Stimulated activated effector memory CD8-positive, alpha-beta T cell treated with anti-CD3 and anti-CD28 coated beads, Interleukin-12 subunit alpha, Interleukin-12 subunit beta, amount 100 ng/mL, for 72 hours (primary cell): ENCODE measurements at regions not wholly inside any gene's neighbourhood (a gene's known extent, or its start where the extent isn't known, plus 50 kb on each side); places are given as distances from the start of the nearest gene placed in this dataset.
"Not testable (repeated sequence)": the region's sequence is repeated elsewhere in the genome, so short reads cannot be mapped to it uniquely, and the experiment has no call there.

ENCODE experiments used
- ATAC-seq: fragments of 150-1000 bp; cut with Tn5 transposase; 2 replicates; pipeline ENCODE4 v1.10.0; 2021
- DNase-seq, 2 donors: peaks; one replicate each; pipeline ENCODE4 v3.0.0; 2021 to 2022; ENCODE audit warnings: low spot score in 2 of 2
- H3K27ac Mint-ChIP-seq: one replicate; pipeline ENCODE4 v1.8.0; 2022; ENCODE audit warnings: mild to moderate bottlenecking, mixed read lengths
- H3K36me3 Mint-ChIP-seq: one replicate; pipeline ENCODE4 v1.8.0; 2022; ENCODE audit warnings: mild to moderate bottlenecking, mixed read lengths
- H3K4me1 Mint-ChIP-seq: one replicate; pipeline ENCODE4 v1.8.0; 2022; ENCODE audit warnings: mixed read lengths
- H3K4me3 Mint-ChIP-seq: one replicate; pipeline ENCODE4 v1.8.0; 2022; ENCODE audit warnings: mild to moderate bottlenecking, mixed read lengths
- H3K9me3 Mint-ChIP-seq: one replicate; pipeline ENCODE4 v1.8.0; 2022; ENCODE audit warnings: mixed read lengths

GRCh38 chr1:193926956-193927355 lies 740.5 kb upstream of the B3GALT2 start:
- Mint-ChIP-seq H3K27ac (no peak overlapping the region), H3K9me3 (peaks cover 3% of the 10 kb centered on the region), H3K36me3 (no peaks in the 10 kb centered on the region), H3K4me1 (no peaks in the 10 kb centered on the region), H3K4me3 (no peak overlapping the region)
- DNase-seq (no peak), ATAC-seq (no peak)

- ATAC-seq = no peak
Observed at GRCh38 chr1:193919827-193920226, 733.4 kb upstream of the B3GALT2 start.

GRCh38 chr1:193916452-193916851 lies 730.0 kb upstream of the B3GALT2 start:
- DNase-seq (no peak), ATAC-seq (no peak)
- Mint-ChIP-seq H3K9me3 (peaks cover 3% of the 10 kb centered on the region), H3K4me3 (no peak overlapping the region), H3K4me1 (no peaks in the 10 kb centered on the region), H3K36me3 (no peaks in the 10 kb centered on the region), H3K27ac (no peak overlapping the region)

More at GRCh38 chr1:193919827-193920226, 733.4 kb upstream of the B3GALT2 start:
- no peak overlapping the region for H3K4me3 Mint-ChIP-seq
- peaks cover 3% of the 10 kb centered on the region for H3K9me3 Mint-ChIP-seq
- H3K4me1 Mint-ChIP-seq = no peaks in the 10 kb centered on the region
- H3K36me3 Mint-ChIP-seq = no peaks in the 10 kb centered on the region
- no peak for DNase-seq
- no peak overlapping the region for H3K27ac Mint-ChIP-seq

GRCh38 chr1:193914871-193915270 lies 728.5 kb upstream of the B3GALT2 start:
- ATAC-seq (no peak), DNase-seq (no peak)
- Mint-ChIP-seq H3K4me3 (no peak overlapping the region), H3K9me3 (no peaks in the 10 kb centered on the region), H3K4me1 (no peaks in the 10 kb centered on the region), H3K27ac (no peak overlapping the region), H3K36me3 (no peaks in the 10 kb centered on the region)

DNA sequence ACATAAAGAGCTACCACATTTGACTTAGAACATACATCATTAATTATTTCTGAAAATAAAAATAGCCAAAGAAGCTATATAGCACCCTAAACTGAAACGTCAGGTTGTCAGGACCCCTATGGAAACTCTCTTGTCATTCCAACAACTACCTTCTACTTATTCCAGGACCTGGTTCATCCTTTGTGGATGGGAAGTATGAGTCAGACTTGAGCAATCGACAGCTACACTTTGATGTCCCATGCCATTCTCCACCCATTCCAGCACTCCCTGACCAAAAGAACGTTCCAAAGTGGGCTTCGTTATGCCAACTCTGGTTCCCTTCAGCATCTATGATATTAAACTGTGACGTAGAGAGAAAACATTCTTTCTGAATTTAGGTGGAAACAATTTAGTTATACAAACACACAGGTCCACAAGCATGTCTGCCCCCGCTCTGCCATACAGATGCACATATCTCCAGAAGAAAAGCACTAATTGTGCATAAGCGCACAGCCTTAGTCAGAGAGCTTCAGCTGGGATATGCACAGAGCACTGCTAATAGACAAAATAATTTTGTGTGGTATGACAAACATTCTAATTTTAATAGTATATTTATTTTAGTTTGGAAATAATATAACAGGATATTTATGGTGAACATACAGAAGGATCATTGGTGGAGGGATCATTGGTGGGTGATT lies 723.1 kb upstream of the B3GALT2 start:
- Mint-ChIP-seq H3K4me1 (no peaks in the 10 kb centered on the region), H3K36me3 (peaks cover 5% of the 10 kb centered on the region), H3K27ac (no peak overlapping the region), H3K4me3 (no peak overlapping the region), H3K9me3 (peaks cover 3% of the 10 kb centered on the region)
- ATAC-seq (no peak), DNase-seq (no peak)

GRCh38 chr1:193905288-193906085 lies 719.1 kb upstream of the B3GALT2 start:
- H3K4me1 Mint-ChIP-seq = no peaks in the 10 kb centered on the region
- peaks cover 3% of the 10 kb centered on the region for H3K9me3 Mint-ChIP-seq
- DNase-seq = no peak
- no peak overlapping the region for H3K27ac Mint-ChIP-seq
- ATAC-seq = no peak
- peaks cover 5% of the 10 kb centered on the region for H3K36me3 Mint-ChIP-seq
- no peak overlapping the region for H3K4me3 Mint-ChIP-seq

DNA sequence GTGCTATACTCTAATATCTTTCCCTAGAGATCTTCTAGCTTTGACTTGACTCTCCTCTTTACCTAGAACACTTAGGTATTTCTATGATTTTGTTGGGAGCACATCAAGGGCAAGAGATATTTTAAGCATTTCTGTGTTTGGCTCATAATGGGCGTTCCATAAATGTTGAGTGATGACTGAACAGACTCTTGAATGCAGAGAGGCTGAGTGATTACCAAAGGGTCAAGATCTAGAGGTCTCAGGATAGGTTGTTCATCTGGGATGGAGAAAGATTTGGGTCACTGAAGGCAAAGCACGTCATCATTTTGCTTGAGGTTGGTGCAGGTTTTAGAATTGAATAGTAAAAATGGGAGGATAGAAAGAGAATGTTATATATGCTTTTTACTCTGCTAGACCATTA lies 705.4 kb upstream of the B3GALT2 start:
- Mint-ChIP-seq H3K4me1 (no peaks in the 10 kb centered on the region), H3K36me3 (no peaks in the 10 kb centered on the region)

DNA sequence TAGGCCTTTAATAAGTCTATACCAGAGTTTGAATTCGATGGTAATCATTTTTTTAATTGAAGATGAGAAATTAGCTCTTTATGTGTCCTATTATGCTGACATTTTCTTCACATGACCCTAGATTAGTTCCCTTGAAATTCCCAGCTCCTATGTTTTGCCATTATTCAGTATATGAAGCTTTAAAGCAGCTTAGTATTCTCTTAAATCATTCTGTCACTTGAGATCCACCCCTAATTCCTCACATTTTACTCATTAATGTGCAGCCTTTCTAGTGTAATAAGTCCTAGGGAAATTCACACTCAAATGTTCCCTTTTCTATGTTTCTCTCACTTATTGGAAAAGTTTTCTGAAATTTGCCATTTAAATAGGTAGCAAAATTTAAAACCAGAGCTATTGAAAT lies 704.5 kb upstream of the B3GALT2 start:
- H3K36me3 Mint-ChIP-seq = no peaks in the 10 kb centered on the region
- no peak overlapping the region for H3K27ac Mint-ChIP-seq
- H3K9me3 Mint-ChIP-seq = peaks cover 4% of the 10 kb centered on the region
- no peak for ATAC-seq
- DNase-seq = no peak
- no peaks in the 10 kb centered on the region for H3K4me1 Mint-ChIP-seq
- no peak overlapping the region for H3K4me3 Mint-ChIP-seq

More for the DNA sequence above, 705.4 kb upstream of the B3GALT2 start:
- ATAC-seq = no peak
- H3K4me3 Mint-ChIP-seq = no peak overlapping the region
- H3K9me3 Mint-ChIP-seq = peaks cover 4% of the 10 kb centered on the region
- no peak overlapping the region for H3K27ac Mint-ChIP-seq
- no peak for DNase-seq

GRCh38 chr1:193884848-193885558 lies 698.6 kb upstream of the B3GALT2 start:
- Mint-ChIP-seq H3K36me3 (no peaks in the 10 kb centered on the region), H3K9me3 (peaks cover 4% of the 10 kb centered on the region), H3K4me1 (no peaks in the 10 kb centered on the region), H3K4me3 (no peak overlapping the region), H3K27ac (no peak overlapping the region)
- no peak for ATAC-seq
- no peak for DNase-seq

DNA sequence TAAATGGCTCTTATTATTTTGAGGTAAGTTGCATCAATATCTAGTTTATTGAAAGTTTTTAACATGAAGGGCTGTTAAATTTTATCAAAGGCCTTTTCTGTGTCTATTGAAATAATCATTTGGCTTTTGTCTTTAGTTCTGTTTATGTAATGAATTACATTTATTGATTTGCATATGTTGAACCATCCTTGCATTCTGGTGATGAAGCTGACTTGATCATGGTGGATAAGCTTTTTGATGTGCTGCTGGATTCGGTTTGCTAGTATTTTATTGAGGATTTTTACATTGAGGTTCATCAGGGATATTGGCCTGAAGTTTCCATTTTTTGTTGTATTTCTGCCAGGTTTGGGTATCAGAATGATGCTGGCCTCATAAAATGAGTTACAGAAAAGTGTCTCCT lies 691.5 kb upstream of the B3GALT2 start:
- not testable (repeated sequence) for ATAC-seq, DNase-seq, H3K9me3 Mint-ChIP-seq, H3K36me3 Mint-ChIP-seq, H3K27ac Mint-ChIP-seq, H3K4me3 Mint-ChIP-seq, H3K4me1 Mint-ChIP-seq

DNA sequence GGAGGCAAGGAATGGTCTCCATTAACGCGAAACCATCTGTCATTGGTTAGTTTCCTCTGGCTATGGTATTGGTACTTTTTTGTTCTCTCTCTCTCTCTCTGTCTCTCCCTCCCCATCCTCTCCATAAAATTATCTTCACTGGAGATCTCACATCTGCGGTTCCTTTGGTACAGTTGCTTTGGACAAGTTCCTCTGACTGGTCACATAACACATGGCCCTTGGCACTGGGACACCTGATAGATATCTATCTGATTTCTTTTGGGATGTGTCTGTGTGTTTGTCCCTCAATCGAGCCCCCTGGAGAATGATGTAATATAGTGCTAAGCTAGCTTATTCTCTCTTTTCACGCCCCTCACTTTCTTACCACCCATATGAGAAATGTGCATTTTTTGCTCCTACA lies 682.0 kb upstream of the B3GALT2 start:
- DNase-seq = no peak
- H3K27ac Mint-ChIP-seq = no peak overlapping the region
- H3K4me1 Mint-ChIP-seq = no peaks in the 10 kb centered on the region
- no peaks in the 10 kb centered on the region for H3K36me3 Mint-ChIP-seq
- peaks cover 5% of the 10 kb centered on the region for H3K9me3 Mint-ChIP-seq
- no peak for ATAC-seq
- no peak overlapping the region for H3K4me3 Mint-ChIP-seq

DNA sequence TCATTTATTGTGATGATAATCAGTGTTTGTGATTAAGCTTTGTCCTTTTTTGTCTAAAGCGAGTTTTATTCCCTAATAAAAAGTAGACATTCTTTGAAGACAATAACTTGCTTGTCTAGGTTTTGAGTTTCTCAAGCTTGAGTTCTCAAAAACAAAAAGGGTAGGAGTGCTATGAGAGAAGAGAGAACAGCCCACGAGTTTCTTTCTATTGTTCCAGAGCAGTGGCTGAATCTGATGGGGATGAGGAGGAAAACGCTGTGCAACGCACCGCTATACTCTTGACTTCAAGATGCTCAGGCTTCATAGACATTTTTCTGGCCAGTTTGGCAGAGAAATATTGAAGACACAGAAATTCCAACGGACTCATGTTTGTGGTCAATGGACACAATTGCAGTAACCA lies 669.8 kb upstream of the B3GALT2 start:
- DNase-seq (no peak), ATAC-seq (no peak)
- Mint-ChIP-seq H3K27ac (no peak overlapping the region), H3K36me3 (peaks cover 3% of the 10 kb centered on the region), H3K4me3 (no peak overlapping the region), H3K4me1 (peaks cover 5% of the 10 kb centered on the region), H3K9me3 (peaks cover 6% of the 10 kb centered on the region)

DNA sequence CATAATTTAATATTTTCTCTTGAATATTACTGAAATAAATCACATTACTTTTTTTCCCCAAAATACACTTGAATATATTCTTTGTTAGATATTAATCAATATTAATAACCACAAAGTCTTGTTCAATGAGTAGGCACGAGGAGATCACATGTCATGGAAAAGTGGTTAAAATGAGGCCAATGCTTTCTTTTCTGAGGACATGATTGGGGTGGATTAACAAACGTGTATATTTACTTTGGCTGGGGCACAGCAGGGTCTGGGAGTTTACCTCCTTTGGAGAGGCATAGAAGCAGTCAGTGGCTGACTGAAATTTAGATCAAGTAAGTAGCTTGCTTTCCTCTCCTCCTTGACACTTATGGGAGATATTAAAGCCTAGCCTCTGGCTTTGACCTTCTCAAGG lies 664.3 kb upstream of the B3GALT2 start:
- Mint-ChIP-seq H3K9me3 (peaks cover 6% of the 10 kb centered on the region), H3K4me3 (no peak overlapping the region), H3K27ac (no peak overlapping the region), H3K4me1 (peaks cover 5% of the 10 kb centered on the region), H3K36me3 (no peaks in the 10 kb centered on the region)
- DNase-seq (no peak), ATAC-seq (no peak)

- Mint-ChIP-seq H3K36me3 (no peaks in the 10 kb centered on the region), H3K27ac (no peak overlapping the region), H3K9me3 (peaks cover 6% of the 10 kb centered on the region), H3K4me3 (no peak overlapping the region), H3K4me1 (no peaks in the 10 kb centered on the region)
- DNase-seq (no peak), ATAC-seq (no peak)
Observed at GRCh38 chr1:193846876-193847604, 660.6 kb upstream of the B3GALT2 start.

- no peaks in the 10 kb centered on the region for H3K4me1 Mint-ChIP-seq
- H3K36me3 Mint-ChIP-seq = no peaks in the 10 kb centered on the region
- DNase-seq (no peak), ATAC-seq (no peak)
- H3K27ac Mint-ChIP-seq = no peak overlapping the region
- H3K4me3 Mint-ChIP-seq = no peak overlapping the region
- H3K9me3 Mint-ChIP-seq = peaks cover 6% of the 10 kb centered on the region
Observed at GRCh38 chr1:193846411-193846810, 660.0 kb upstream of the B3GALT2 start.
